ENCODE measurements at regions not wholly inside any gene's neighbourhood (a gene's known extent, or its start where the extent isn't known, plus 50 kb on each side); places are given as distances from the start of the nearest gene placed in this dataset.
"Not testable (repeated sequence)": the region's sequence is repeated elsewhere in the genome, so short reads cannot be mapped to it uniquely, and the experiment has no call there.

DNA sequence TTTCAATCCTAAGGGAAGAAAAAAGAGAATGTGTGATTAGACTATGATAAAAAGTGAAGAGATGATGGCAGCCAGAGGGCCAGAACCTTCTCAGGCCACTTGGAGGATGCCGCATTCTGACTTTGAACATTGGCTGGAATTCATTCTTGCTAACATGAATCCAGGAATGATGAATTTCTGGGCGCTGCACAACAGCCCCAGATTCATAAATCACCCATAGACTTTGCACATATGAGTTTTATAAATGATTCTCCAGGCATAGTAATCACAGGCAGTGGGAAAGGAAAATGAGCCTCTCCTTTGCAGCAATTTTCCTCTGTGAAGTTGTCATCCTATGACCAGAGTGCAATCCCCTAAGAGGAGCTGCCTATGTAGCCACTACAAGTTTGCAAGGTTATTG lies 555.4 kb downstream of the KCTD12 start:
- DNase-seq: no peak

DNA sequence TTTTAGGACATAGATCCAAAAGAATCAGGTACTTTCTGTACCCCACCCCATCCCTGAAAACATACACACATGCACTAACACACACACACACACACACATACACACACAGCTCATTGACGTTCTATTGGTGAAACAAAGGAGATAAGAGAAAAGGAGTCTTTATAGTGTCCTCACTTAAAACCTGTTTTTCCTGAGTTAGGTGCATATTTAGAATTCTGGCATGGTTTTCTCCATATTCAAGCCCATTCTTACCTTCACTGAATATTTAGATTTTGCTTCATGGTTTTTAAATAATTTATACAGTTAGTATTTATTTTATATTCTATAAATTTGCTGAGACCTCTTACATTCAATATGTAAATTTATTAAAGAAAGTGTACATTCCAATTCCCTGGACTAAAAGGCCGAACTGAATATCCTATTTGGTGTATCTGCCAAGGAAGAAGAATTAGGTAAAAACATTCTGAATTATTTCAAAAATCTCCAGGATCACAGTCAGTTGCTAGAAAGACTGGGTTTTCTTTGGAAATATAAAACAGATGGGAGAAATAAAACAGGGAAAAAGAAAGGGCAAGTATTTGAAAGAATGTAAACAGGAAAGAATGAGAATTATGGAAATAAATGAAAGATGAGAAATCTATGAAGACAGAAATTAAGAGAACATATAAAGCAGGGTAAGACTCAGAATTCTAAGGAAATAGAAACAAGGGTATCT lies 556.2 kb downstream of the KCTD12 start:
- DNase-seq: no peak

- DNase-seq: no peak
Observed at GRCh38 chr13:76329004-76329403, 557.2 kb downstream of the KCTD12 start.

GRCh38 chr13:76326343-76326742 lies 559.9 kb downstream of the KCTD12 start:
- DNase-seq: no peak

DNA sequence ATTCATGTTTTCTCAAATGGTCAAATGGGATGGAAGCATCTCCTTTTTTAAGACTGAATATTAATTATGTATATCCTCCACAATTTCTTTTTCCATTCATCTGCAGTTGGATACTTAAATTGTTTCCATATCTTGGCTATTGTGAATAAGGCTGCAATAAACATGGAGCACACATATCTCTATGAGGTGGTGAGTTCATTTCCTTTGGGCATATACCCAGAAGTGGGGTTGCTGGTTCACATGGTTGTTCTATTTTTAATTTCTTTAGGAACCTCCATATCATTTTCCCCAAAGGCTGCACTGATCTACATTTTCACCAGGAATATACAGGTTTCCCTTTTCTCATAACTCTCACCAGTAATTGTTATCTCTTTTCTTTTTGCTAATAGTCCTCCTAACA lies 566.3 kb downstream of the KCTD12 start:
- no peak for DNase-seq

- DNase-seq: no peak
Observed at GRCh38 chr13:76316998-76317527, 569.1 kb downstream of the KCTD12 start.

DNA sequence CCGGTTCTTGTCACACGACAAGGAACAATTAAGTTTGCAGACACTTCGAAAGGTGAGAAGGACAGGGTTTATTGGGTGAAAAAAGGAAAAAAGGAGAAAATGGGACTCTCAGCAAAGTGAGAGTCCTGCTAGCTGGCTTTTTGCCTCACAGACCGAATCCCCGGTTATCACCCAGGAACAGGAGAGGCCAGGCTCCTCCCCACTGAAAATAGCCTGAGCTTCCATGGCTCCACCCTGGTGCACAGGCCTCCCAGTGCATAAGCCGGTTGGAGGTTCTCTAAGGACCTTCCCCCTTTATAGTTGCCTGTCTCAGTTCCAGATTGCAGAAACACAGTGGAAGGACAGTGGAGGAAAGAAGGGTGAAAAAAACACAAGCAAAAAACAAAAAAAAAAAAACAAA lies 571.7 kb downstream of the KCTD12 start:
- DNase-seq: no peak

- no peak for DNase-seq
Observed at GRCh38 chr13:76307142-76307541, 579.1 kb downstream of the KCTD12 start.

- DNase-seq: no peak
Observed at GRCh38 chr13:76300688-76301087, 585.5 kb downstream of the KCTD12 start.

- no peak for DNase-seq
Observed at GRCh38 chr13:76297331-76297730, 588.9 kb downstream of the KCTD12 start.

- no peak for DNase-seq
Observed at GRCh38 chr13:76296751-76297150, 589.5 kb downstream of the KCTD12 start.

DNA sequence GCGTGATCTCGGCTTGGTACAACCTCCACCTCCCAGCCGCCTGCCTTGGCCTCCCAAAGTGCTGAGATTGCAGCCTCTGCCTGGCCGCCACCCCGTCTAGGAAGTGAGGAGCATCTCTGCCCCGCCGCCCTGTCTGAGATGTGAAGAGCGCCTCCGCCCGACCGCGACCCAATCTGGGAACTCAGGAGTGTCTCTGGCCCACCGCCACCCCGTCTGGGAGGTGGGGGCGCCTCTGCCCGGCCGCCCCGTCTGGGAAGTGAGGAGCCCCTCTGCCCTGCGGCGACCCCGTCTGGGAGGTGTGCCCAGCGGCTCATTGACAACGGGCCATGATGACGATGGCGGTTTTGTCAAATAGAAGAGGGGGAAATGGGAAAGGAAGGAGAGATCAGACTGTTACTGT lies 591.2 kb downstream of the KCTD12 start:
- not testable (repeated sequence) for DNase-seq

DNA sequence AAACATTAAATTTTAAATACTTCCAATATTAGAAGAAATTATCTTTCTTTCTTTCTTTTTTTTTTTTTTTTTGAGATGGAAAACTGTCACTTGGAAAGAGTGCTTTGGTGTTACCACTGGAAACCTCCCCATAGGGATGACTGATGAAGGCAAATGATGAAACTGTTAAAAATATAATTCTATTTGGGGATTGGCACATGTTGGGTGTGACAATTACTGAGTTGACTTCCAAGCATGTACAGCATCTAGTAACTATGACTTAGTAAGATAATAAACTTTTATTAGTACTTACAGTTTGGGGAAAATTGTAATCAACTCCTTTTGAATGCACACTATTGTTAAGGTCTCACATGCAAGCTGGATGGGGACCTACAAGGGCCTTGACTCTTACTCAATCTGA lies 592.5 kb downstream of the KCTD12 start:
- no peak for DNase-seq

DNA sequence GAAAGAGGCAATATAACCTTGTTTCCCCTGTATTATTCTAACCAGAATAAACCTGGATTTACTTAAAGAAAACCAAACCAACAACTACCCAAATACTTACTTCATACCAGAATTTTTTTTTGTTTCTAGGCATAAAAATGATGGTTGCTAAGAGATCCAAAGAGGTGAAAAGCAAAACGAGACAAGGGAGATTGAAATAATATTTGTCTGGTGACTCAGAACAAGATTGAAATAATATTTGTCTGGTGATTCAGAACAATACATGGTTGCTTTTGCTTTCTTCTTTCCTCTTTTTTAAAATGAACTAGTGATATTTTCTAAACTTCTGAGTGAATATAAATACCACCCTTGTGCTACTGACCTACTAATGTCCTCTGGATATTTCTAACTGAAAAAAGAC lies 592.9 kb downstream of the KCTD12 start:
- no peak for DNase-seq

GRCh38 chr13:76292726-76293125 lies 593.5 kb downstream of the KCTD12 start:
- DNase-seq: no peak

DNA sequence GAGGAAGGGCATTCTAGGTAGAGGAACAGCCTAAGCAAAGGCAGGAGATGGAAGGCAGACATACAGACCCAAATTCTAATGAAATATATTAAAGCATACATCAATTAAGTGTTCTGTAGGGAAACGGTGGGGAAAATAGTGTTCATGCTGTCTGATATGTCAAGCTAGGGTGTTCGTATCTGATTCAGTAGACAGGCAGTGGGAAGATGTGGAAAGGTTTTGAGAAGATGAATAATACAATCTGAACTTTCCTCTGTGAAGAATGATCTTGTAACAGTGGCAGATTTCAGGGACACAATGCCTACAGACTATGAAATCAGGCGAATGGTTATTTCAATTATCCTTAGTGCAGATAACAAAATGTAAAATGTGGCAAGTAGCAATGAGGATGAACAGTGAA lies 594.2 kb downstream of the KCTD12 start:
- no peak for DNase-seq

DNA sequence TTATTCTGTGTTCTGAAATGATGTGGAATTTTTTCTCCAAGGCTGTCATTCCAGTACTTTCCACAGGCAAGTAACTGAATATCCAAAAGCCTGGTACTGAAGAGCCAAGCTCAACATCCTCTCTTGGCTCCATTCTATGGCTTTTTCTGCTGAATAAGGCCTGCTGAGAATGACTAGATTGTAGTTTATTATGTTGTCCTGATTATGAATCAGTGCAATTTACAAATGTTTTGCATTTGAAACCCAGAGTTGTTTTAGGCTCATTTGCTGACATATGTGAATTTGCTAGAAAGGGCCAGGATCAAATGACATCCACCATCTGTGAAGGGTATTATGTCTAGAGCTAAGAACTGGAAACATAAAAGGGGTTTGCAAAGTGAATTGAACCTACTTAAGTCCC lies 596.6 kb downstream of the KCTD12 start:
- DNase-seq: no peak

- no peak for DNase-seq
Observed at GRCh38 chr13:76286178-76286577, 600.0 kb downstream of the KCTD12 start.

- no peak for DNase-seq
Observed at GRCh38 chr13:76285463-76285862, 600.7 kb downstream of the KCTD12 start.

GRCh38 chr13:76279766-76280165 lies 606.4 kb downstream of the KCTD12 start:
- not testable (repeated sequence) for DNase-seq

- DNase-seq: no peak
Observed at GRCh38 chr13:76271728-76272232, 614.4 kb downstream of the KCTD12 start.

DNA sequence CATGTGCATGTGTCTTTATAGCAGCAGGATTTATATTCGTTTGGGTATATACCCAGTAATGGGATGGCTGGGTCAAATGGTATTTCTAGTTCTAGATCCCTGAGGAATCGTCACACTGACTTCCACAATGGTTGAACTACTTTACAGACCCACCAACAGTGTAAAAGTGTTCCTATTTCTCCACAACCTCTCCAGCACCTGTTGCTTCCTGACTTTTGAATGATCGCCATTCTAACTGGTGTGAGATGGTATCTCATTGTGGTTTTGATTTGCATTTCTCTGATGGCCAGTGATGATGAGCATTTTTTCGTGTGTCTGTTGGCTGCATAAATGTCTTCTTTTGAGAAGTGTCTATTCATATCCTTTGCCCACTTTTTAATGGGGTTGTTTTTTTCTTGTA lies 617.9 kb downstream of the KCTD12 start:
- not testable (repeated sequence) for DNase-seq

- no peak for DNase-seq
Observed at GRCh38 chr13:76267216-76267615, 619.0 kb downstream of the KCTD12 start.

DNA sequence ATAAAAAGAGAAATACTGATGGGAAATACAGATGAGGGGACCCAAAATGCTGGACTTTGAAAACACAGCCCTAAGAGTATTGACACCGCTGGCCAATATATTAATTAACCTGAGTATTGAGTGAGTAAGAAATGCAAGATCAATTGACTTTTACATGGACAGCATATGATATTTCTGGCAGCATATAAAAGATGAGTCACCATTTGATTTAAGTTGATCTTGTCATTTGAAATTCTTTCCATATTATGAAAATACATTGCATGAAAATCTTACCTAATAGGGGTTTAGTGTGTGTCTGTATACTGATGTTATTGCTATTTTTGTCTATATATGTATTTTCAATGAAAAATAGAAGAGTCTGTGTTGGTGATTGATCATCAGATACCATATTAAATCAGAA lies 619.6 kb downstream of the KCTD12 start:
- no peak for DNase-seq

GRCh38 chr13:76250211-76250610 lies 614.1 kb downstream of the LMO7 start:
- DNase-seq: no peak

Data from activated T-cell treated with anti-CD3 and anti-CD28 coated beads, Interleukin-2, amount 50 U/mL, for 1 hour (primary cell).